ENCODE measurements at regions not wholly inside any gene's neighbourhood (a gene's known extent, or its start where the extent isn't known, plus 50 kb on each side); places are given as distances from the start of the nearest gene placed in this dataset.

GRCh38 chr10:105609451-105609850, 968.4 kb downstream of the SORCS3 start:
- no peak for TF ChIP-seq CTCF (IDR thresholded peaks at IDR 0.05; ENCODE audit: low read depth, low read length, missing control alignments)
- no peak for DNase-seq (ENCODE audit: extremely low read depth, low read depth)
- H3K4me3 ChIP-seq (replicated peaks; ENCODE audit: low read depth, low read length) = no peak overlapping the region

- TF ChIP-seq CTCF (IDR thresholded peaks at IDR 0.05; ENCODE audit: low read depth, low read length, missing control alignments) = no peak
- no peak for DNase-seq (ENCODE audit: extremely low read depth, low read depth)
- no peak overlapping the region for H3K4me3 ChIP-seq (replicated peaks; ENCODE audit: low read depth, low read length)
Observed at GRCh38 chr10:105605918-105606317, 964.8 kb downstream of the SORCS3 start.

- H3K4me3 ChIP-seq (replicated peaks; ENCODE audit: low read depth, low read length) = no peak overlapping the region
- DNase-seq (ENCODE audit: extremely low read depth, low read depth) = no peak
- no peak for TF ChIP-seq CTCF (IDR thresholded peaks at IDR 0.05; ENCODE audit: low read depth, low read length, missing control alignments)
Observed at GRCh38 chr10:105605104-105605503, 964.0 kb downstream of the SORCS3 start.

- TF ChIP-seq CTCF (IDR thresholded peaks at IDR 0.05; ENCODE audit: low read depth, low read length, missing control alignments) = no peak
- DNase-seq (ENCODE audit: extremely low read depth, low read depth) = no peak
- no peak overlapping the region for H3K4me3 ChIP-seq (replicated peaks; ENCODE audit: low read depth, low read length)
Observed at GRCh38 chr10:105598207-105598606, 957.1 kb downstream of the SORCS3 start.

GRCh38 chr10:105597312-105597711, 956.2 kb downstream of the SORCS3 start:
- TF ChIP-seq CTCF (IDR thresholded peaks at IDR 0.05; ENCODE audit: low read depth, low read length, missing control alignments) = no peak
- DNase-seq (ENCODE audit: extremely low read depth, low read depth) = no peak
- H3K4me3 ChIP-seq (replicated peaks; ENCODE audit: low read depth, low read length) = no peak overlapping the region

GRCh38 chr10:105596749-105597148, 955.7 kb downstream of the SORCS3 start:
- TF ChIP-seq CTCF (IDR thresholded peaks at IDR 0.05; ENCODE audit: low read depth, low read length, missing control alignments) = no peak
- H3K4me3 ChIP-seq (replicated peaks; ENCODE audit: low read depth, low read length) = no peak overlapping the region
- no peak for DNase-seq (ENCODE audit: extremely low read depth, low read depth)

- no peak for TF ChIP-seq CTCF (IDR thresholded peaks at IDR 0.05; ENCODE audit: low read depth, low read length, missing control alignments)
- no peak for DNase-seq (ENCODE audit: extremely low read depth, low read depth)
- H3K4me3 ChIP-seq (replicated peaks; ENCODE audit: low read depth, low read length) = no peak overlapping the region
Observed at GRCh38 chr10:105594296-105594695, 953.2 kb downstream of the SORCS3 start.

Measured in HFF-Myc (cell line).